OCI-LY1 (cell line): ENCODE measurements at regions not wholly inside any gene's neighbourhood (a gene's known extent, or its start where the extent isn't known, plus 50 kb on each side); places are given as distances from the start of the nearest gene placed in this dataset.

Experiments used
- H2AFZ ChIP-seq: fragments of 200-600 bp; sonication (generic), shearing (Covaris generic); 2 replicates; pipeline ENCODE4 v1.6.0; 2014; ENCODE audit warnings: antibody characterized with exemption, mild to moderate bottlenecking, low read length
- H3F3A ChIP-seq: fragments of 200-600 bp; sonication (generic), shearing (Covaris generic); 2 replicates; pipeline ENCODE4 v1.6.0; 2014; ENCODE audit warnings: mild to moderate bottlenecking, antibody characterized with exemption, low read length, moderate library complexity; ENCODE audit not compliant: insufficient read depth
- H3K27ac ChIP-seq: fragments of 200-600 bp; sonication (generic); 2 replicates; pipeline ENCODE4 v1.5.1; 2014; ENCODE audit warnings: low read length, mixed run types, mild to moderate bottlenecking, low read depth; ENCODE audit not compliant: poor library complexity, severe bottlenecking
- H3K27me3 ChIP-seq: fragments of 200-600 bp; sonication (generic); 2 replicates; pipeline ENCODE4 v1.6.0; 2014; ENCODE audit warnings: antibody characterized with exemption, mild to moderate bottlenecking, low read length, moderate library complexity; ENCODE audit not compliant: insufficient read depth
- H3K36me3 ChIP-seq: fragments of 200-600 bp; sonication (generic); 2 replicates; pipeline ENCODE4 v1.6.1; 2014; ENCODE audit warnings: mild to moderate bottlenecking, antibody characterized with exemption, low read length, moderate library complexity, mixed read lengths; ENCODE audit not compliant: insufficient read depth
- H3K4me1 ChIP-seq: fragments of 200-600 bp; sonication (generic); 2 replicates; pipeline ENCODE4 v1.5.1; 2014; ENCODE audit warnings: mild to moderate bottlenecking, low read length, moderate library complexity; ENCODE audit not compliant: insufficient read depth, severe bottlenecking
- H3K4me2 ChIP-seq: fragments of 200-600 bp; sonication (generic), shearing (Covaris generic); 2 replicates; pipeline ENCODE4 v1.6.1; 2014; ENCODE audit warnings: low read length
- H3K4me3 ChIP-seq: fragments of 200-600 bp; sonication (generic); 2 replicates; pipeline ENCODE4 v1.5.1; 2014; ENCODE audit warnings: low read length, low read depth, mild to moderate bottlenecking, mixed read lengths; ENCODE audit not compliant: poor library complexity, severe bottlenecking
- H3K79me2 ChIP-seq: fragments of 200-600 bp; shearing (Covaris generic); 2 replicates; pipeline ENCODE4 v1.6.1; 2016; ENCODE audit warnings: mixed run types, low read length, mixed read lengths; ENCODE audit not compliant: insufficient read depth
- H3K9ac ChIP-seq: fragments of 200-600 bp; sonication (generic), shearing (Covaris generic); 2 replicates; pipeline ENCODE4 v1.6.1; 2014; ENCODE audit warnings: mild to moderate bottlenecking, low read length, mixed read lengths
- H3K9me2 ChIP-seq: fragments of 200-600 bp; sonication (generic), shearing (Covaris generic); 2 replicates; pipeline ENCODE4 v1.6.1; 2014; ENCODE audit warnings: low read depth, mild to moderate bottlenecking, low read length, mixed read lengths
- H3K9me3 ChIP-seq: fragments of 200-600 bp; shearing (Covaris generic); 2 replicates; pipeline ENCODE4 v1.6.1; 2014; ENCODE audit warnings: low read length, mixed read lengths
- H4K20me1 ChIP-seq: fragments of 200-600 bp; sonication (generic), shearing (Covaris generic); 2 replicates; pipeline ENCODE4 v1.6.0; 2016; ENCODE audit warnings: mild to moderate bottlenecking, low read length; ENCODE audit not compliant: insufficient read depth
- EZH2 ChIP-seq: fragments of 200-600 bp; sonication (generic), shearing (Covaris generic); IDR thresholded peaks from 2 replicates; pipeline ENCODE4 v1.8.0; 2017; ENCODE audit warnings: borderline replicate concordance, mixed run types, mild to moderate bottlenecking, antibody characterized with exemption, low read length, moderate library complexity, mixed read lengths
- TF ChIP-seq, protein P1 (sequence below): fragments of 200-600 bp; sonication (generic), shearing (Covaris generic); IDR thresholded peaks from 2 replicates; pipeline ENCODE4 v1.5.1; 2017; ENCODE audit warnings: mild to moderate bottlenecking, antibody characterized with exemption, low read length, moderate library complexity, mixed read lengths

GRCh38 chr13:29918845-29919244, 68.4 kb upstream of the UBL3 start:
- no peaks in the 10 kb centered on the region for H3K9me2 ChIP-seq

GRCh38 chr13:29917650-29918049, 67.2 kb upstream of the UBL3 start:
- Histone ChIP-seq H3K27ac (no peak overlapping the region), H3K79me2 (no peaks in the 10 kb centered on the region), H4K20me1 (no peaks in the 10 kb centered on the region), H3K4me1 (no peaks in the 10 kb centered on the region), H3K4me3 (no peak overlapping the region), H3K27me3 (no peaks in the 10 kb centered on the region), H3F3A (no peaks in the 10 kb centered on the region), H3K9me3 (no peaks in the 10 kb centered on the region), H3K9me2 (no peaks in the 10 kb centered on the region), H2AFZ (no peak overlapping the region), H3K4me2 (no peak overlapping the region), H3K9ac (no peak overlapping the region), H3K36me3 (no peaks in the 10 kb centered on the region)
- TF ChIP-seq EZH2: no peak
- TF ChIP-seq, protein P1, sequence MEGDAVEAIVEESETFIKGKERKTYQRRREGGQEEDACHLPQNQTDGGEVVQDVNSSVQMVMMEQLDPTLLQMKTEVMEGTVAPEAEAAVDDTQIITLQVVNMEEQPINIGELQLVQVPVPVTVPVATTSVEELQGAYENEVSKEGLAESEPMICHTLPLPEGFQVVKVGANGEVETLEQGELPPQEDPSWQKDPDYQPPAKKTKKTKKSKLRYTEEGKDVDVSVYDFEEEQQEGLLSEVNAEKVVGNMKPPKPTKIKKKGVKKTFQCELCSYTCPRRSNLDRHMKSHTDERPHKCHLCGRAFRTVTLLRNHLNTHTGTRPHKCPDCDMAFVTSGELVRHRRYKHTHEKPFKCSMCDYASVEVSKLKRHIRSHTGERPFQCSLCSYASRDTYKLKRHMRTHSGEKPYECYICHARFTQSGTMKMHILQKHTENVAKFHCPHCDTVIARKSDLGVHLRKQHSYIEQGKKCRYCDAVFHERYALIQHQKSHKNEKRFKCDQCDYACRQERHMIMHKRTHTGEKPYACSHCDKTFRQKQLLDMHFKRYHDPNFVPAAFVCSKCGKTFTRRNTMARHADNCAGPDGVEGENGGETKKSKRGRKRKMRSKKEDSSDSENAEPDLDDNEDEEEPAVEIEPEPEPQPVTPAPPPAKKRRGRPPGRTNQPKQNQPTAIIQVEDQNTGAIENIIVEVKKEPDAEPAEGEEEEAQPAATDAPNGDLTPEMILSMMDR: no peak

More at GRCh38 chr13:29918845-29919244, 68.4 kb upstream of the UBL3 start:
- Histone ChIP-seq H3K36me3 (no peaks in the 10 kb centered on the region), H3K4me2 (no peak overlapping the region), H3K9me3 (no peaks in the 10 kb centered on the region), H3K9ac (no peak overlapping the region), H3K79me2 (no peaks in the 10 kb centered on the region), H3K4me1 (no peaks in the 10 kb centered on the region), H3K4me3 (no peak overlapping the region), H3K27ac (no peak overlapping the region), H3K27me3 (no peaks in the 10 kb centered on the region), H4K20me1 (no peaks in the 10 kb centered on the region), H2AFZ (no peak overlapping the region), H3F3A (no peaks in the 10 kb centered on the region)
- no peak for TF ChIP-seq EZH2

DNA sequence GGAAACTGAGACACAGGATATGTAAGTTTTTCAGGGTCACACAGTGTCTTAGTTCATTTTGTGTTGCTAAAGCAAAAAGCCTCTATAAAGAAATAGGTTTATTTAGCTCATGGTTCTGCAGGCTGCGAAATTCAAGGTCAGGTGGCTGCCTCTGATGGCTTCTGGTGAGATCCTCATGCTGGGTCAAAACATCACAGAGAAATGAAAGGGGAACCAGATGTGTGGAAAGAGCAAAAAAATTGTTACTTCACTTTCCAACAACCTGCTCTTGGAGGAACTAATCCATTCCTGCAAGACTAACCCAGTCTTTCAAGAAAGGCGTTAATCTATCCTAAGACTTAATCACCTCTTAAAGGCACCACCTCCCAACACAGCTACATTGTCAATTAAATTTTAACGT, 64.2 kb upstream of the UBL3 start:
- Histone ChIP-seq H3F3A (no peaks in the 10 kb centered on the region), H3K27me3 (peaks cover 7% of the 10 kb centered on the region), H2AFZ (no peak overlapping the region), H3K4me2 (no peak overlapping the region), H3K27ac (no peak overlapping the region), H3K9me3 (no peaks in the 10 kb centered on the region), H3K36me3 (no peaks in the 10 kb centered on the region), H3K4me3 (no peak overlapping the region), H3K9ac (no peak overlapping the region), H3K4me1 (no peaks in the 10 kb centered on the region), H3K9me2 (no peaks in the 10 kb centered on the region), H3K79me2 (no peaks in the 10 kb centered on the region), H4K20me1 (no peaks in the 10 kb centered on the region)
- TF ChIP-seq, protein P1: no peak
- TF ChIP-seq EZH2: no peak

DNA sequence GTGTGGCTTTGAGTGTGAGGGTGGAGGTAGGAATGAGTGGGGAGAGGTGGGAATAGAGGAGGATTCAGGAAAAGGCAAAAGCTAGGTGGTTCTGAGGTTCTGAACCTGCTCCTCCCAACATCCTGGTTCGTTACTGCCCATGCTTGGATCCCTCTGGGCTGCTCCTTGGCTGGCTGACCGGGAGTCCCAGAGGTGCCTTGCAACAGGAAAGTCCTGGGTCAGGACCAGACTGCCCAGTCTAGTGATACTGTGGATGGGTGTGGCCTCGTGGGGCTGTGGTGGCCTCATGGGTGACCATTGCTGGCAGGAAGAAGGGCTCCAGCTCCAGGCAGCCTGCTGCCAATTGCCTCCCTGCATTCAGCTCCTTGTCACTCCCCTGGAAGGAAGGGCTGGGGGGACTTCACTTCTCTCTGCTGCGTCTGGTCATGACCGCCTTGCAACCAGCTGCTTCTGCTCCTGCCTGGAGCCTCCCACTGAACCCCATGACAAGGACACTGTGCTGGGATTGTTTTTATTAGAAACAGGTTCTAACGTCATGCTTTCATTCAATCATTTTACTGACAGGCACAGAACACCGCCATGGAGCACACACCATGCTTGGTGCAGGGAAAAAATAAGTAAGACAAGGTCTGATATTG, 61.5 kb upstream of the UBL3 start:
- Histone ChIP-seq H3K27me3 (peaks cover 7% of the 10 kb centered on the region), H4K20me1 (no peaks in the 10 kb centered on the region), H3K9me3 (no peaks in the 10 kb centered on the region), H3K4me3 (no peak overlapping the region), H3K4me2 (no peak overlapping the region), H3K27ac (no peak overlapping the region), H3K9me2 (no peaks in the 10 kb centered on the region), H3K36me3 (no peaks in the 10 kb centered on the region), H3K9ac (no peak overlapping the region), H2AFZ (no peak overlapping the region), H3K4me1 (no peaks in the 10 kb centered on the region), H3K79me2 (no peaks in the 10 kb centered on the region), H3F3A (no peaks in the 10 kb centered on the region)
- TF ChIP-seq, protein P1: no peak
- no peak for TF ChIP-seq EZH2
